Inflammatory macrophage treated with lipopolysaccharide for 4 hours (primary cell): ENCODE measurements at regions not wholly inside any gene's neighbourhood (a gene's known extent, or its start where the extent isn't known, plus 50 kb on each side); places are given as distances from the start of the nearest gene placed in this dataset.

Source experiments
- DNase-seq: peaks from one replicate; pipeline ENCODE4 v3.0.0-alpha.2; 2020

DNA sequence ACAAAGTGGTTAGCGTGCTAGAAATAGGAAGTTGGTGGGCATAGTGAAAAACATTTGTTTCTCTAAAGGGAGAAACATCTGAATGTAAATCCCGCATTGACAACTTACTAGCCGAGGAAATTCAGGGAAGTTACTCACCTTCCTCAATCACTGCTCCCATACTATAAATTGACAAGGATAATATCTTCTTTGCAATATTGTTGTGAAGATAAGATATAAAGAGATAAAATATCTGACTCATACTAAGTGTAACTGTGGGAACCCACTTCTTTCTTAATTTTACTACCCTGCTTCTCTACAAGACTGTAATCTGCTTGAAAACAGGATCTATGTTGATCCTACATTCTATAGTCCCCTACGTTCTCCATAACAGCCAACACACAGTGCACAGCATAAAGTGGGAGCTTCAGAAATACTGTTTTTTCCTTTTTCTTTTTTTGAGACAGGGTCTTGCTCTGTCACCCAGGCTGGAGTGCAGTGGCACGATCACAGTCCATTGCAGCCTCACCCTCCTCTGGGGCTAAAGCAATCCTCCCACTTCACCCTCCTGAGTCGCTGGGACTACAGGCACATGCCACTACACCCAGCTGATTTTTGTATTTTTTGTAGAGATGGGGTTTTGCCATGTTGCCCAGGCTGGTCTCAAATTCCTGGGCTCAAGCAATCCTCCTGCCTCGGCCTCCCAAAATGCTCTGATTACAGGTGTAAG, 57.4 kb upstream of the C1orf21 start:
- DNase-seq: no peak

DNA sequence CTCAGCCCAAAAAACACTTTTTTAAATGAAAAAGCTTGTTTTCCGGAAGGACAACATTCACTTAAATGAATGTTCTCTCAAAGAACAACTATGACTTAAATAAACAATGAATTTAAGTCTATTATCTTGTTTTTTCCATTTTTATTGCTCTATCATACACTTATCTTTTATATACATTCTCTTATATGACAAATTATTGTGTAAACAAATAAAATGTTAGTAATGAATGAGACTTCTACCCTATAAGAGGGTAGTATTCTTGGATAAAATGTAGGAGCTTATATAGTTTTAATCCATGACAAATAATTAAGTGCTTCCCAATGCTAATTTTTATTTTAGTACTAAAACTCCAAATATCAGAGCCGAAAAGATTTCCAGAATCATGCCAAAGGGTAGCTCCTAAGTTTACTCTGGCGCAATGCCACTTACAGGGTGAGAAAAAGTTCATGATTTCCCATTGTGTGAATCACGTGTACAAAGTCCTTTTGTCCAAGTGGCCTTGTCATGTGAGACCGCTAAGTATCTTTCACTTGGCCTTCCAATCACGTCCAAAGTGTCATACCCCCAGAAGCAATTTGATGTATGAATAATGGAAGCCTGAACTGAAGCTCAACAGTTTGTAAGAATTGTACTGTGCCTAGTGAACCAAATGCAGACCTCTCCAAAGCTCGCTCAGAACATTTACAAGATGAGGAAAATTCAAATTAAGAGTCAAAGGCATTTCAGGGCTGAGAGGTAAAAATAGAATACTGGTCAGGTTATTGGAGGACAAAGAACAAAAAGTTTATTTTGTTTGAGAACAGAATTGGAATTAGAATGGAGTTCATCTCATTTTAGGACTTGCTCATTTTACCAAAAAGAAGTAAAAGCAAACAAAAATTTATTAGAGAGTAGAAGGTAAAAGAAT, 56.6 kb upstream of the C1orf21 start:
- DNase-seq: no peak

DNA sequence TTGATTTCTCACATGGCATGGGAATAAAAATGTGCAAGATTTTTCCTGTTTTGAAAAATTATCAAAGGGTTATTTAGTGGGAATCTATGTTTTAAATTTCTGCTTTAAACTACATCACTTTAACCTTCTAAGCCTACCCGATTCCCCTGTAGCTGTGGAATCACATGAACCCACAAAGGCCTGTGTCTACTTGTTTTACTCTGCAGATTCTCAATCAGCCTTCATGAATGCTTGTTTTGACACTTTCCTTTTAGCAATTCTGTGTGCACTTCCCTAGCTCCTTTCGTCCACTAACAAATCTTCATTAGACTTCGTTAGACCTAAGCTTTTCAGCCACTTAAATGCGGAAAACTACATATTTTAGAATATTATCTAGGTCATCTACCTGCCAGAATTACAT, 56.0 kb upstream of the C1orf21 start:
- DNase-seq: no peak
